Medulla oblongata (tissue), 1 donor: ENCODE measurements at regions not wholly inside any gene's neighbourhood (a gene's known extent, or its start where the extent isn't known, plus 50 kb on each side); places are given as distances from the start of the nearest gene placed in this dataset.
A peak's percentile ranks its signal among the peaks of the same experiment; 100 is the strongest.

ENCODE experiments used
- DNase-seq: peaks from one replicate; pipeline ENCODE4 v3.0.0-alpha.2; 2015; ENCODE audit errors: extremely low spot score

DNA sequence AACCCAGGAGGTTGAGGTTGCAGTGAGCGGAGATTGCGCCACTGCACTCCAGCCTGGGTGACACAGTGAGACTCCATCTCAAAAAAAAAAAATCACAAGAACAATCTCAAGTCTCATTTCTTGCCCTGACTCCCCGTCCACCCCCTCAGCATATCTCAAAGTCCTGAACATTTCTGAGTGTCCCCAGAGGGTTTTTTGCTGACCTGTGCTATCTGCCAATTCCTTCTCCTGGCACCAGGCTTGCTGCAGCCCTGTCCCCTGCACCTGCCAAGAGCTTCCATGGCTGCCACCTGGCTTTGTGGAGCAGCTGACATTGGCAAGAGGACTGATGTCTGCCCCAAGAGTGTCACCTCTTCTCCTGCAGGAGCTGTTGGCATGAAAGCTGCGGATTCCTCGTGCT is 54.9 kb upstream of the PTPRT start:
- DNase-seq: no peak

DNA sequence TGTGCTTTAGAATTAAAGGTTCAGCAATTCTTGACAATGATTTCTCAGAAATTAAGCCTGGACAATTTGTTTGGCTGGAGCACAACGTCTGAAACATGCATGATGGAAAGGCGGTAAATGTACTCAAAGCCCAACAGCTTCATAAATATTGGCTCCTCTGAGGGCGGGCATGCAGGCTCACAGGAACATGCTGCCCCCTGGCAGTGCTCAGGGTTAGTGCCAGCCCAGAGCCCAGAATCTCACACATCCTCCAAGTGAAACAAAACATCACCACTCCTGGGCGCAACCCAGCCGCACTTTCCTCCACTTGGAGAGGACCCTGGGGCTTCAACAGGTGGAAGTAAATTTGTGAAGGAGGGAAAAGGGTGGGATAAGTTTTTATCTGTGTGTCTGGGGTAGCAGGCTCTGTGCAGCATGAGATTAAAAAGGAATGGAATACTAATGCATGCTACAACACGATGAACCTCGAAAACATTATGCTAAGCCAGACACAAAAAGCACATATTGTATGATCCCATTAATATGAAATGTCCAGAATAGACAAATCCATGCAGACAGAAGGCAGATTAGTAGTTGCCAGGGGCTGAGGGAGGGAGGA is 54.1 kb upstream of the PTPRT start:
- peak; percentile 68 for DNase-seq

DNA sequence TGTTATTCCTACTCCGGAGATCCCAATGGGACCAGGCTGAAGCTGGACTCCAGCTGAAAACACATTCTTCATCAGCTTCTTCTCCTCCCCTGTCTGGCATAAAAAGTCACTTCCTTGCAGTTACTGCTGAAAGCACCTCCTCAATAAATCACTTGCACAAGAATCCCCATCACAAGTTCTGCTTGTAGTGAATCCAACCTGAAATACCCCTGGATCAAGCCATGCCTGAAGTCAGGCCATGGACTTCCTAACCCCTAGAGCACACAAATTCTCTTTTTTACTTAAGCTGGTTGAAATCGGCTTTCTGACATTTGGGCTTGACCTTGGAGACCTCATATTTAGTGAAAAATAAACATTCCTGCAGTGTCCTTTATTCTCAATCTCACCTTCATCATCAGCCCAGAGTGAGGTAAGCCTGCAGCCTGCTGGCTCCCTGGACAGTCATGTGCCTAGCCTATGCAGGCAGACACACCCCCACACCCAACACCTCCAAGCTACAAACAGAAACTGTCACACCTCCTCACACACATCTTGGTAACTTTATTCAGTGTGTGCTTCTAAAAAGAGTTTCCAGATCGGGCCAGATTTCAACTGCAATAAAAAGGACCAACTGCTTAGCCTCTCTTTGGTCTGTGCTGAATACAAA is 51.5 kb upstream of the PTPRT start:
- no peak for DNase-seq
